IPS DF 4.7 (cell line): ENCODE measurements at regions not wholly inside any gene's neighbourhood (a gene's known extent, or its start where the extent isn't known, plus 50 kb on each side); places are given as distances from the start of the nearest gene placed in this dataset.
"Not testable (repeated sequence)": the region's sequence is repeated elsewhere in the genome, so short reads cannot be mapped to it uniquely, and the experiment has no call there.

ENCODE experiments used
- DNase-seq: peaks from one replicate; pipeline ENCODE4 v3.0.0-alpha.2; 2013; ENCODE audit warnings: low spot score; ENCODE audit errors: extremely low read depth

DNA sequence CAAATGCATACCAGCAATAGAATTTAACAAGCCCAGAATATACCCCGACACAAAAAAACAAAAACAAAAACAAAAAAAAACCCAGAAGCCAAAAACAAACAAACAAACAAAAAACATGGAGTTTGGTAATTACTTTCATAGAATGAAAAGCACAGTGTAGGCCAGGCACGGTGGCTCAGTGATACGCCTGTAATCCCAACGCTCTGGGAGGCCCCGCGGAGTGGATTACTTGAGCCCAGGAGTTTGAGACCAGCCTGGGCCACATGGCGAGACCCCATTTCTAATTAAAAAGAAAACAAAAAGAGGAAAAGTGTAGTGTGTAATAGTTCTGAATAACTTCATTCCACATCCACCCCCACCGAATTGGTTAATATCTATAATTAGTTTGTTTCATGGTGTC lies 1265.7 kb downstream of the NCAM2 start:
- no peak for DNase-seq

DNA sequence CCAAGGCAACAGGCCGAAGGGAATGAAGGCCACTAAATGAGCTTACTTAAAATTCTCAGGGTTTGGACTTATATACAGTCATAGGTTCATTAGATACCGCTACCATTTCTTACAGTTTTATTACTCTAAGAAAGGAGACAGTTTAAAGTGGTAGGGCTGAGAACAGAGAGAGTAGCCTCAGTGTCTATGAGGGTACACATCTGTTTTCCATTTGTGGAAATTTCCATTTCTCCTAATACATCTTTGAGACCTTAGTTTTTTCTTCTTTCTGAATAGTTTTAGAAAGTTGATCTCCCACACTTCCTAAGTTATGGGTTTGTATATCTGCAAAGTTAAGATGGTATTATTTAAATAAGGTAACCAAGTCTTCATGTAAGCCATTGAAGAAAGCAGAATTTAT lies 1279.1 kb downstream of the NCAM2 start:
- no peak for DNase-seq

DNA sequence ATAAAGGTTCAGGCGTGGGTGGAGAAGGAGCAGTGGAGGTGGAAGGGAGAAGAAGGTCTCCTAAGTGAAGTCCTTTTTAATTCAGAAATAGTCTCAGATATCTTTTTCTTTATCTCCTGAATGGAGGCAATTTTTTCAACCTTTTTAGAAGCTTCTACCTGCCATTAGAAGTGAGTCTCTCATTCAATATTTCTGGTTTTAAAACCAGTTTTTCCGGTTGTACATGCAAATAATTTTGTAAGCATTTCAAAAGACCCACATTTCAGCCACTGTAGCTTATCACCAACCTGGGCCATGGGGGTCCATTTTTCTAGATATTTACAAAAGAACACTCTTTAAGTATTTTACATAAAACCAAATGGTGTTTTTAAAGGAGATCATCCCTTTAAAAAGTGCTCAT lies 1280.2 kb downstream of the NCAM2 start:
- DNase-seq, result no peak

DNA sequence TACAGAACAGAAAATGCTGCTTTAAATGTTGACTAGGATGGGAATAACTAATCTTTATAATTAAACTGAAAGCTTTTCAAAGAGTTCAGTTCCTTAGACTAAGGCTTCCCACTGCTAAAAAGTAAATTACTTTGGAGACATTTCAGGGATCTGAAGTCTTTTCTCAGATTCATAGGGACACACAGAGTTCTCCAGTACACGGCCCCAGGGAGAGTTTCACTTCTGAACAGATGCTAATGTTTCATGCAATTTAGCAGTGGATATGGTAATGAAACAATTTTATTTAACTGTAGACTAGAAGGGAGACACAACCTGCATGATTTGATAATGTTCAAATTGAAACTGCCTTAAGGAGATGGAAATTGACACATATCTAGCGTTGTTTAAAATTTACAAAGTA lies 1282.6 kb downstream of the NCAM2 start:
- DNase-seq, result no peak

DNA sequence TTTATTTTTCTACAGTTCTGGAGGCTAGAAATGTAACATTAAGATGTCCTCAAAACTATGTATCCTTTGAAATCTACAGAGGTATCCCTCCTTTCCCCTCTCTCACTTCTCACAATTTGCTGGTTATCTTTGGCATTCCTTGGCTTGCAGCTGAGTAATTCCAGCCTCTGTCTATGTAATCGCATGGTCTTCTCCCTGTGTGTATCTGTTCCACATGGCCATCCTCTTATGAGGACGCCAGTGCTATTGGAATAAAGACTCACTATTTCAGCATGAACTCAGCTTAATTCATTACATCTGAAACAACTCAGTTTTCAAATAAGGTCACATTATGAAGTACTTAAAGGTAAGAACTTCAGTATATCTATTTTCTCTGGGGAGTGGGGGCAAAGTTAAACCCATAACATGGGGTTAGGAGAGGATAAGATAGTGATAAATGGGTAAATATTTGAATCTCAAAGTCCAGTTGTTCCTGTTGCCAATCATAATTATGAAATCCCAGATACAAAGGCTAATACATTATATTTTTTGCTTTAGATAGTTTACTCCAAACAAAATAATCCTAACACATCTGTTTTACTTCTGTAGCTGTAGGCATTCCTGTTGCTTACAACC lies 1290.8 kb downstream of the NCAM2 start:
- DNase-seq, result no peak

DNA sequence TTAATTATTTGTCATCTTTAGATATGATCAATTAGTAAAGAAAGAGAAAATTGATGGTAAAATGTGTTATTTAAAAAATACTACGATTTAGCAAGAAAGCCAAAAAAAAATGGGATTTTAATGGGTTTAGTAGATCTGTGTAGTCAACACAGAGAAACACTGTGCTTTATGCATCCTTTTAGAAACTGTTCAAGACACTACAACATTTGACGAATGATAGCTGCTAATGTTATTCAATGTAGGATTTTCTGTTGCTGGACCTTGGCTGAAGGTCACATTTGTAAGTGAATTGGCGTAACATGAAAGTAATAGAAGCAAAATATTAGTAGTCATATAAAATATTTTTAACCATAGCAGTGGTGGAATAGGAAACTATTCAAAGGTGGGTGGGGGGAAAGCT lies 1293.9 kb downstream of the NCAM2 start:
- DNase-seq, result no peak

DNA sequence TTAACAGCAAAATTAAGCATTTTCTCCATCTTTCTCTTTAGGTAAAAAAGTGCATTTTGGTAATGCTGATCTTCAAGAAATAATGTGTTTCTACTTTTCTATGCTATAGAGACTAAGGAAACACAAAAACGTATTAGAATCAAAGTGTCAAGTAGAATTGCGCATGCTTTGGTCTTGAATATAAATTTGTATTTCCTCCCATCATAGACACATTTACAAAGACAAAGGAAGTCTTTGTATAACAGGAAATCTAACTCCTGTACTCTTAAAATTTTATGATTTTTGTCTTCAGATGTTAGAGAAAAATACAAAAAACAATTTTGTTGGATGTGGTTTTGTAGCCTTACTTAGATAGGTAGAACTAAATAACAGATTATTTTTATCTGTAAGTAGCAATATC lies 1299.4 kb downstream of the NCAM2 start:
- DNase-seq, result no peak

DNA sequence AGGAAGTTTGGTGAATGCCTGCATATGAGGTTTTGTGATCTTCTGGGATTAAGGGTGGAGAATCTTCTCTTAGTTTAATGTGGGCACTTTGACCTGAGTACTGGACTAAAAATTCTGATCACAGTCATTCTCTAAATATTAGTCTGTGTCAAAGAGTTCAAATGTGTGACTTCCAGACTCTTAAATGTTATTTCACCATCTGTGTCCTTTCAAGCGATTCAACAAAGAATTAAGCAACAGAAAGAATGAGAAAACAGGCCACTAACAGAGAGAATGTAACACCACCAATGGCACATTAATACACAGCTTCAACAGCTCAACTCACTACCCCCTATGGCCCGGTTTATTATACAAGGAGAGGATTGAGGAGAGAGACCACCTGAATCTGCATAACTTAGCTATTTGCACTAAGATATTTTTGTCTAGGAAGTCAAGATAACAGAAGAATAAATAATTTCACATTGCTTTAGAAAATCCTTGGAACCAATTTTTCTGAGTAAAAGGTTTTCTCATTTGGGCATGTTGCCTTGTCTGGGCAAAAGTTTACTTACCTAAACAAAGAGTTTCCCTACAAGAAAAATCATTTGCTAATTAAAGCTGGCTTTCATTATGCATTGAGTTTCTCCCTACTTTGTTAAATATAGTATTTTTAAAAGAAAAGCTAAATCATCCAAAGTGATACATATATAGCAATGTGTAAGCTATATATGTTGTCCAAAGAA lies 1313.7 kb downstream of the NCAM2 start:
- no peak for DNase-seq

DNA sequence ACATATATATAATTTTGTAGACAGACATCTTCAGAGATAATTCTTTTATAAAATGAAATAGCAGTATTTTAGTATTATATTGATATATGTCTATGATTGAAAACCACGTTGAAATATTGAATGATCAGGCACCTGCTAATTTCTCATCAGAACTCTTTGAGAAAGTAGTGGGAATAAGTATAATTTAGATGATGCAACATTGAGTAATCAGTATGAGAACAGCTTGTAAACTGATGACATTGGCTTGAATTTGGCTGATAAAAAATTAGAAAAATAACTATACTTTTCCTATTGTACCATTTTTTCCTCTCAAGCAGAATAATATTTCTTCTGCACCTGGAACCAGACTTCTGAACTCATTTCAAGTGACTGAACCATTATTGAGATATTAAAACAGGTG lies 1316.8 kb downstream of the NCAM2 start:
- no peak for DNase-seq

DNA sequence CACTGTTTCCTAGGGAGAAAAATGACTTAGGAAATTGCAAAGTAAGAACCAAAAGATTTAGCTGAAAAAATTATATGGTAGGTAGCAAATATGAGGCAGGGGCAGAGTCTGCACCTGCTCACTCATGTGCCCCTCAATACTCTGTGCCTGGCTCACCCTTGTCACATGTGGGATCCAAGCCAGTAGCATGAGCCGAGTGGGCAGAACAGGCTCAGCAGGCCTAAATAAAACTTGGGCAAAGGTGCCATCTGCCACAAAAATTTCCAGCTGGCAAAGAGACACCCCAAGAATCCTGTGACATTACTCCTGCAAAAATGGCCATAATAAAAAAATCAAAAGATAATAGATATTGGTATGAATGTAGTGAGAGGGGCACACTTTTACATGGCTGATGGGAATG lies 1321.2 kb downstream of the NCAM2 start:
- DNase-seq, result no peak

DNA sequence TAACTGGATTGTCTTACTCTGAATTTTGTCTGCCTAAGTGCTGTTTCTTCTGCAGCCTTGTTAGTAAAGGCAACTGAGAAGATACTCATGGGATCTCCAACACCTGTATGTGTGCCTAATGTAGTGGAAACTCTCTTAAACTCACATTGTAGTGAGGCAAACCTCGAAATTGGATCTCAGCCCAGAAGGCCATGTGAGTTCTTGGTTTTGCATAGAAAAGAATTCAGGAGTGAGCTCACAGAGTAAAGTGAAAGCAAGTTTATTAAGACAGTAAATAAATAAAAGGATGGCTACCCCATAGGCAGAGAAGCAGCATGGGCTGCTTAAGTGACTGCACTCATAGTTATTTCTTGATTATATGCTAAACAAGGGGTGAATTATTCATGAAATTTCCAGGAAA lies 1344.7 kb downstream of the NCAM2 start:
- DNase-seq, result no peak

DNA sequence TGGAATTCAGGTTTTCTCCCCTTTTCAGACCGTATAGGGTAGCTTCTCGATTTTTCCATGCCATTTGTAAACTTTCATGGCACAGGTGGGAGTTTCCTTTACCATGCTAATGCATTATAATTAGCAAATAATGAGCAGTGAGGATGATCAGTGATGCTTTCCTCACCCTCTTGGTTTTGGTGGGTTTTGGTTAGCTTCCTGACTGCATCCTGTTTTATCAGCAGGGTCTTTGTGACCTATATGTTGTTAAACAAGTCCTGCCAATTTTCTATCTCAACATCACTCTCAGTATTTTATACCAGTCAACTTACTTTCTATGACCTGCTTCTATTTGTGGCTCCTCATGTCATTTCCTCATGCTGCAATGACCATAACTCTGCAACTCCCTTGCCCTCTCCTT lies 1345.1 kb downstream of the NCAM2 start:
- DNase-seq, result no peak

DNA sequence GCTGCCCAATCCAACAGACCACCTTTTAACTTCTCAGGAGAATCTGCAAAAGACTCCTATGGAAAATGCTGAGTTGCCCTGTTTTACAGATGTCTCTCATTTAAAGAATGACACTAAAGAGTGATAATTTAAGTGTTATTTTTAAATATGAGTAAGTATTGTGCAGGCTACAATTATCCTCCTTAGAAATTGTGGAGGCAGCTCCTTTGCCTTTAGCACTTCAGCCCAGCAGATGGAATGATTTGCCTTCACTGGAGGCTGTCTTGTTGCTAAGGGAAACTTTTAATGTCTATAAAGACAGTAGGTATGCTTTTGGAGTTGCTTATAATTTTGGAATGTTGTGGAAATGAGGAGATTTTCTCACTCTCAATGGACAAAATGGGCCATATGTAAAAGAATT lies 1345.5 kb downstream of the NCAM2 start:
- no peak for DNase-seq

DNA sequence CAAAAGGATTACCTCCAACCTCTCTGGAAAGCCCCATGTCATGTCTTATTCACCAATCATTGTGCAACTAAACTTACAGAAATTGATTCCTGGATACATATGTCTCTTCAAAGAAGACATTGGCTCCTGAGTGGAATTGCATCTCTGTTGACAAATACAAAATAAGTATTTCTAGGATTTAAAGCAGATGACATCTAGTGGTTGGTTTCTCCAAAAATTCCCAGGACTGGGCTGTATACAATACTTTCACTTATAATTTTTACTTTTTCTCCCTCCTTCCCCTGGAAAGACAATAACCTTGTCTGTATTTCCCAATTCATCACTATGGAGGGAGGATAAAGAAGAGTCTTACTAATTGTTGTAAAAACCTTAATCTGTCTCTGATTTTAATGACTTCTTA lies 1347.4 kb downstream of the NCAM2 start:
- no peak for DNase-seq

DNA sequence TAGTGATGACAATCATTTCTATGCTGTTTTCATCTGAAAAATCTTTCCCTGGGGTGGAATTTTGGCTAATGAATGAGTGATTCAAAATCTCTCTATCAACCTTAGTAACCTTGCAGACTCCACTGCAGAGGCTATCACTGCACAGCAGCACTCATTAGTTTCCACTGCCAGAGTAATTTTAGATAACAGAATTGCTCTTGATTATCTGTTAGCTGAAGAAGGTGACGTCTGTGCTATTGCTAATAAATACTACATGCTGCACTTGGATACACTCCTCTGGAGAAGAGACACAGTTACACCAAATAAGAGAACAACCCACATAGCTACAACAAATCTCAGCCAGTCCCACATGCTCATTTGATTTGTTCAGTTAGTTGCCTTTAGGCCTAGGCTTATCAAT lies 1348.4 kb downstream of the NCAM2 start:
- DNase-seq, result no peak

DNA sequence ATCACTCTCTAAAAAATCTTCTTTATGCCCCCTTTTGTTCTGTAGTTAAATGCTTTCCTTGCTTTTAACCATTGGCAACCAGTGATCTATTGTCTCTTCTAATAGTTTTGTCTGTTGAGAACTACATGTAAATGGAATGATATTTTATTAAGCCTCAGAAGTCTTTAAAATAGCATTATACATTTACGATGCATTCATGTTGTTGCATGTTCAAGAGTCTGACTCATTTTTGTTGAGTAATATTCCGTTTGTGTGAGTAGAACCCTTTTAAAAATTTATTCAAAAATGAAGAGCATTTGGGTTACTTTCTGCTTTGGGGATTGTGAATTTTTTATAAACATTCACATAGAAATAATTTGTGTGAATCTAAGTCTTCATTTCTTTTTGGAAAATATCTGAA lies 1352.9 kb downstream of the NCAM2 start:
- DNase-seq, result no peak

DNA sequence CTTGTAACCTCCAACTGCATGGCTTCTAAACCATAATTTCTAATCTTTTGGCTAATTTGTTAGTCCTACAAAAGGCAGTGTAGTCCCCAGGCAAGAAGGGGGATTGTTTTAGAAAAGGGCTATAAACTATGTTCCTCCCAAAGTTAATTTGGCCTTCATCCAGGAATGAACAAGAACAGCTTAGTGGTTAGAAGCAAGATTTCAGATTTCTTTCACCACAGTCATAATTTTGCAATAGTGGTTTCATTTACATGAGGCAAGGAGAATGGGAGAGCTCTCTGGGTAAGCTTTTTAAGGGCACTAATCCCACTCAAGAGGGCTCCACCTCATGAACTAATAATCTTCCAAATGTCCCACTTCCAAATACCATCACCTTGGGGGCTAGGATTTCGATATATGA lies 1353.9 kb downstream of the NCAM2 start:
- no peak for DNase-seq

DNA sequence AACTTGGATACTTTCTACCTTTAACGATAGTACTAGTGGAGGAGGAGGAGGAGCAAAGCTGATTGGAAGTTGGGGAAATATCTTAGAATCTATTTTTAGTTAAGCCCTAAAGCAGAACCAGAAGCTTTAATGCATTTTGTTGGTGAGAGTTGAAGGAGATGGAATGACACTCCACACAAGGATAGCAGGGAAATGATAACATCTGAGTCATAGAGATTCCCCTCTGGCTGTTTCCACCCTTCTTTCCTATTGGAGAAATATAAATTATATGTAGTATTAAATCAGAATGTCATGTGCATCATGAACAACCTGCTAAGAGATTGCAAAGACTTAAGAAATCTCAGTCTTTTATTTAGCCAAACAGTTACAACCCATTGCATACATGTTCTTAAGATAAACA lies 1357.7 kb downstream of the NCAM2 start:
- no peak for DNase-seq

DNA sequence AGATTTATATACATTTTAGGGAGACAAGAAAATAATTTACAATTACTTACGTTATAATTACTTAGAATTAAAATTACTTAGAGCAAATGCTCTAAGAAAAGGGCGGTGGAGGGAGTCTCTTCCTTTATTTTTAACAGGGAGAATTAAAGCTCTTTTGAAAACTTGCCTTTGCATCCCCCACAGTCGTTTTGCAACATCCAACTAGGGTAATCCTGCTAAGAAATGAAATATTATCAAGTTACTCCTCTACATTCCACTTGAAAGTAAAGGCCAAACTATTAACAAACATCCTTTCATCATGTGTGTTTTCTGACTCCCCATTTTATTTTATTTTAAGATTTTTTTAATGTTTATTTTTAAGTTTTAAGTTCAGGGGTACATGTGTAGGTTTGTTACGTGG lies 1358.5 kb downstream of the NCAM2 start:
- DNase-seq, result no peak

DNA sequence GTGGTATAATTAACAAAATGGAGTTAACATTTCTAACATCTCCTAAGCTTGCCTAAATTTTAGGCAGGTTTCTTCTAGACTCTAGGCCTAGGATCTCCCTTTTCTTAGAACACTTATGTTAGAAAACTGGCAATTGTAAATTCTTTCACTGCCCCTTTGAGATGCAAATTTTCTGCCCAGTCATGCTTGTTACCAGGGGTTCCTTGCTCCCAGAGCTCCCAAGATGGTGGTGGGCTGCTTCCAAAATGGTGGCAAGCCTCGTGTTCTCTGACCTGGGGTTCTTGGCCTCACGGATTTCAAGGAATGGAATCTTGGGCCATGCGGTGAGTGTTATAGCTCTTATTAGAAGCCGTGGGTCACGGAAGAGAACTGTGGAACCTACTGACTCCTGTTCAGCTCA lies 1361.4 kb downstream of the NCAM2 start:
- DNase-seq, result not testable (repeated sequence)

DNA sequence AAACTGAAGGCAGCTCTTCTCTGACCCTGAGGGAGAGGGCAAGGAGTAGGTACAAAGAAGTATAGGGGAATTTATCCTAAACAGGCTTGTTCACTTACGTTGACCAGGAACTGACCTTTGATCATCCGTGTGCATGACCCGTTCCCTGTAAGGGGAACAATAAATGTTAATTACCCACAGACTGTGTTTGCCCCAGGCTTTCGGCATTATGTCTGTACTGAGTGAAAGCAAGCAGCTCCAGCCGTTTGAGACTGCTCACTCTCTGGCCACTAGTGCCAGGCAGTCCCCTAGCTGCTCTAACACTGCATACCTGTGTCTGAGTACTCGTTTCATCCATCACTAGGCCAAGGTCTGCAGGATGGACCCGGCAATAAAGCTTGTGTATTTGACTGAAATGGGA lies 1365.3 kb downstream of the NCAM2 start:
- DNase-seq, result no peak

DNA sequence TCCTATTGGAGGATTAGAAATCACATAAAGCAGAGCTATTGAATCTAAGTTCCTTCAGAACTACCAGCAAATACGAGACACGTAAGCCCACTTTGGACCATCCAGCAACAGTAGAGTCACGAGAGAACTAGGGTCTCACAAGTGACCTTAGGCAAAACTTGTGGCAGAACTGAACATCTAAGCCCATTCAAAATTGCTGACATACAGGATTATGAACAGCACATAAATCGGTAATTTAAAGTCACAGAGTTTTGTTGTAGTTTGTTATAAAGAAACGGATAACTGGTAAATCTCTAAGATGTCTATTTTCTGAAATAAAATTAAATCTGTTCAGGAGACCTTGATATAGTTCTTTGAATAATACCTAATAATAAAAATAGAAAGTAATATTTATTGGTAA lies 1366.0 kb downstream of the NCAM2 start:
- DNase-seq, result no peak

DNA sequence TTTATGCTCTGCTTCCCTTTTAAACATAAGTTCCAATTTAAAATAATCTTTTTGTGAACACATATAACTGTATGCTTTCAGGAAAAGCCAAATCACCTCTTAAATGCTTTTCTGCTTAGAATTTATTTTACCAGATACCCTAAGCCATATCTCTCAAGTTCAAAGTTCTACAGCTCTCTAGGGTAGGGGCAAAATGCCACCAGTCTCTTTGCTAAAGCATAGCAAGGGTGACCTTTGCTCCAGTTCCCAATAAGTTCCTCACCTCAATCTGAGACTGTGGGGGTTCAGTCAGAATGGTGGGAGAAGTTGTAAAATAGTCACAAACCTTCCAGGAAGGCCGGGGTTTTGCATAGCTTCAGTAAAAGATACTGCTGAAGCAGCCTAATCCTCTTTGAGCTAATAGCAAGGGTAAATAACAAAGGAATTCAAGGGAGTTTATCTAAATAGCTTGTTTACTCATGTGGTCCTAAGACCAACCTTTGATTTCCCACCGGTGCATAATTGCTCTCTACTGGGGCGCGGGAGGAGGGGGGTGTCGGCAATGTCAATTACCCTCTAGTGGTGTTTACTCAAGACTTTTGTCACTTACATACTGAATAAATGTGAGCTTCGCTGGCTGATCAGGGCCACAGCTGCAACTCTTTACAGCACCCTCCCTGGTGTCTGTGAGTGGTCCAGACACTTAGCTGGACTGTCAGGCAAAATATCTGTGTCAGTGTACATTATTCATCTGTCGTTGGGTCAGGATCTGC lies 1376.2 kb downstream of the NCAM2 start:
- no peak for DNase-seq
